A673 (cell line): ENCODE measurements at regions not wholly inside any gene's neighbourhood (a gene's known extent, or its start where the extent isn't known, plus 50 kb on each side); places are given as distances from the start of the nearest gene placed in this dataset.

ENCODE experiments used
- CTCF ChIP-seq: fragments of 300-800, 200-600 bp; sonication (generic); conservative IDR thresholded peaks from 2 replicates; pipeline ENCODE4 v1.5.1; 2017; ENCODE audit warnings: low read depth, mild to moderate bottlenecking, antibody characterized with exemption, low read length, moderate library complexity, mixed read lengths
- EZH2 ChIP-seq: fragments of 200-600 bp; sonication (generic); IDR thresholded peaks from 2 replicates; pipeline ENCODE4 v1.6.1; 2017; ENCODE audit warnings: borderline replicate concordance, low read depth, mild to moderate bottlenecking, mixed read lengths, antibody characterized with exemption, low read length; ENCODE audit not compliant: poor library complexity, severe bottlenecking

DNA sequence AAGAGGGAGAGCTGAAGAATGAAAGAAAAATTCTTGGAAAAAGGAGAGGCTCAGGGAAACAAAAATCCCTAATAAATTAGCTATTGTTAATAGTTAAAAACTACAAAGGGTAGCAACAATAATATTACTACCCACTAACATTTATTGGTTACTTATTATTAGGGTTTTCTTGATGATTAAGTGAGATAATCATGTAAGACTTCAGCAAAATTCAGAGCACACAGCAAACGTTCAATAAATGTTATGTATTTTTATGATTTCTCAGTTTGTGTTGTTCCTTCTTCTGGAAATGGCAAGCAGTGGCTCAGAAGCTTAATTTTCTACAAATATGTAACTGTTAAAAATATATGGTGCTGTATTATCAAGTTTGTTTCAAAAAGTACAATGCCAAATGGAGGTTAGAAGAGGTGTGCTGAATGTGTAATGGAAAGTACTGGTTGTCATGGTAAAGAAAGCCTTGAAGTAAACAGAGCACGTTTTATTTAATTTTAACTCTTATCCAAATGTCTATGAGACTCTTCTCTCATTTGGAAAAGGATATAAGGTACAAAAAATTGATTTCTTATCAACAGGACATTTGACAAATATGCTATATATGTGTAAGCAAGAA lies 226.0 kb upstream of the ATP10B start:
- TF ChIP-seq CTCF (no peak), EZH2 (no peak)
